CD4-positive, CD25-positive, alpha-beta regulatory T cell (primary cell): ENCODE measurements at regions not wholly inside any gene's neighbourhood (a gene's known extent, or its start where the extent isn't known, plus 50 kb on each side); places are given as distances from the start of the nearest gene placed in this dataset.

Experiments used
- ATAC-seq, 2 donors: fragments of 150-1000 bp; cut with Tn5 transposase; one replicate each; pipeline ENCODE4 v1.10.0; 2021; ENCODE audit warnings: low read depth in 2 of 2, moderate number of reproducible peaks in 2 of 2, moderate library complexity in 1 of 2
- DNase-seq, 3 donors: peaks; one replicate each; pipeline versions ENCODE4 v3.0.0 to v3.0.0-alpha.2; 2012 to 2022; ENCODE audit warnings: mixed read lengths in 1 of 3
- H3K27ac ChIP-seq: one replicate; pipeline ENCODE4 v1.7.0; 2013; ENCODE audit warnings: mild to moderate bottlenecking, low read length; ENCODE audit not compliant: insufficient read depth, poor library complexity, severe bottlenecking
- H3K27me3 ChIP-seq: one replicate; pipeline ENCODE4 v1.7.0; 2013; ENCODE audit warnings: low read length; ENCODE audit not compliant: control insufficient read depth, insufficient read depth
- H3K36me3 ChIP-seq: one replicate; pipeline ENCODE4 v1.7.0; 2013; ENCODE audit warnings: mild to moderate bottlenecking, low read length, moderate library complexity; ENCODE audit not compliant: control insufficient read depth, insufficient read depth
- H3K4me1 ChIP-seq: 2 replicates; pipeline ENCODE4 v1.7.0; 2013; ENCODE audit warnings: mild to moderate bottlenecking, low read length; ENCODE audit not compliant: insufficient read depth, control insufficient read depth, poor library complexity, severe bottlenecking
- H3K4me3 ChIP-seq: one replicate; pipeline ENCODE4 v1.7.0; 2013; ENCODE audit warnings: low read depth, mild to moderate bottlenecking, low read length, moderate library complexity
- H3K9me3 ChIP-seq, 2 experiments: 1 replicate in 1 of 2; 2 replicates in 1 of 2; pipeline ENCODE4 v1.7.0; 2013; ENCODE audit warnings: low read length in 2 of 2, mild to moderate bottlenecking in 1 of 2, moderate library complexity in 1 of 2; ENCODE audit not compliant: control insufficient read depth in 2 of 2
- H3K27ac Mint-ChIP-seq, 3 donors: one replicate each; pipeline ENCODE4 v1.8.0; 2020 to 2022; ENCODE audit warnings: mild to moderate bottlenecking in 3 of 3, mixed read lengths in 3 of 3, moderate library complexity in 2 of 3
- H3K27me3 Mint-ChIP-seq: one replicate; pipeline ENCODE4 v1.8.0; 2022; ENCODE audit warnings: mild to moderate bottlenecking, mixed read lengths
- H3K36me3 Mint-ChIP-seq: one replicate; pipeline ENCODE4 v1.8.0; 2020; ENCODE audit warnings: mixed read lengths
- H3K4me1 Mint-ChIP-seq, 4 donors: one replicate each; pipeline ENCODE4 v1.8.0; 2020 to 2022; ENCODE audit warnings: mixed read lengths in 4 of 4, mild to moderate bottlenecking in 1 of 4
- H3K4me3 Mint-ChIP-seq, 4 donors: one replicate each; pipeline ENCODE4 v1.8.0; 2020 to 2022; ENCODE audit warnings: mild to moderate bottlenecking in 4 of 4, mixed read lengths in 4 of 4, moderate library complexity in 3 of 4
- H3K9me3 Mint-ChIP-seq, 7 donors: one replicate each; pipeline ENCODE4 v1.8.0; 2020 to 2022; ENCODE audit warnings: mixed read lengths in 7 of 7, mild to moderate bottlenecking in 3 of 7, moderate library complexity in 2 of 7

- Mint-ChIP-seq H3K36me3 (no peaks in the 10 kb centered on the region), H3K4me3 (no peak overlapping the region), H3K4me1 (no peaks in the 10 kb centered on the region), H3K9me3 (peaks cover 5 to 21% (median 6%) of the 10 kb centered on the region in 7 donors), H3K27ac (no peak overlapping the region), H3K27me3 (no peaks in the 10 kb centered on the region)
- H3K4me1 ChIP-seq = no peaks in the 10 kb centered on the region
- no peaks in the 10 kb centered on the region for H3K36me3 ChIP-seq
- no peak overlapping the region for H3K4me3 ChIP-seq
- no peaks in the 10 kb centered on the region for H3K27me3 ChIP-seq
- H3K27ac ChIP-seq = no peak overlapping the region
- ATAC-seq (no peak), DNase-seq (no peak)
- no peaks in the 10 kb centered on the region for H3K9me3 ChIP-seq
These were observed 852.9 kb downstream of the SORCS1 start for GRCh38 chr10:106311590-106311989.

- Histone ChIP-seq H3K27ac (no peak overlapping the region), H3K4me1 (no peaks in the 10 kb centered on the region), H3K27me3 (no peaks in the 10 kb centered on the region), H3K36me3 (no peaks in the 10 kb centered on the region), H3K4me3 (no peak overlapping the region), H3K9me3 (no peaks in the 10 kb centered on the region)
- no peak for ATAC-seq
- Mint-ChIP-seq H3K27ac (no peak overlapping the region), H3K36me3 (no peaks in the 10 kb centered on the region), H3K4me3 (no peak overlapping the region), H3K4me1 (no peaks in the 10 kb centered on the region), H3K9me3 (peaks cover 5 to 22% (median 6%) of the 10 kb centered on the region in 7 donors), H3K27me3 (no peaks in the 10 kb centered on the region)
- no peak for DNase-seq
These were observed 853.9 kb downstream of the SORCS1 start for GRCh38 chr10:106310596-106310995.

GRCh38 chr10:106309376-106309775 lies 855.1 kb downstream of the SORCS1 start:
- H3K4me3 ChIP-seq = no peak overlapping the region
- no peak overlapping the region for H3K27ac Mint-ChIP-seq
- no peaks in the 10 kb centered on the region for H3K36me3 ChIP-seq
- no peaks in the 10 kb centered on the region for H3K36me3 Mint-ChIP-seq
- no peaks in the 10 kb centered on the region for H3K4me1 ChIP-seq
- peaks cover 5 to 16% (median 11%) of the 10 kb centered on the region in 7 donors for H3K9me3 Mint-ChIP-seq
- no peaks in the 10 kb centered on the region for H3K4me1 Mint-ChIP-seq
- no peaks in the 10 kb centered on the region for H3K27me3 Mint-ChIP-seq
- no peak for ATAC-seq
- no peak for DNase-seq
- H3K27ac ChIP-seq = no peak overlapping the region
- no peaks in the 10 kb centered on the region for H3K9me3 ChIP-seq
- H3K27me3 ChIP-seq = no peaks in the 10 kb centered on the region
- H3K4me3 Mint-ChIP-seq = no peak overlapping the region

- Histone ChIP-seq H3K4me3 (no peak overlapping the region), H3K36me3 (no peaks in the 10 kb centered on the region), H3K27me3 (no peaks in the 10 kb centered on the region), H3K27ac (no peak overlapping the region), H3K9me3 (no peaks in the 10 kb centered on the region), H3K4me1 (no peaks in the 10 kb centered on the region)
- no peaks in the 10 kb centered on the region for H3K36me3 Mint-ChIP-seq
- H3K4me1 Mint-ChIP-seq = no peaks in the 10 kb centered on the region
- DNase-seq (no peak), ATAC-seq (no peak)
- no peak overlapping the region for H3K4me3 Mint-ChIP-seq
- no peaks in the 10 kb centered on the region for H3K27me3 Mint-ChIP-seq
- peaks cover 3 to 13% (median 12%) of the 10 kb centered on the region in 7 donors for H3K9me3 Mint-ChIP-seq
- H3K27ac Mint-ChIP-seq = no peak overlapping the region
These were observed 856.2 kb downstream of the SORCS1 start for GRCh38 chr10:106308284-106308683.

- peaks cover 0 to 12% (median 11%) of the 10 kb centered on the region in 7 donors for H3K9me3 Mint-ChIP-seq
- no peaks in the 10 kb centered on the region for H3K27me3 ChIP-seq
- no peak for DNase-seq
- no peaks in the 10 kb centered on the region for H3K4me1 ChIP-seq
- no peaks in the 10 kb centered on the region for H3K36me3 Mint-ChIP-seq
- H3K27me3 Mint-ChIP-seq = no peaks in the 10 kb centered on the region
- no peak overlapping the region for H3K4me3 ChIP-seq
- H3K27ac ChIP-seq = no peak overlapping the region
- no peak overlapping the region for H3K4me3 Mint-ChIP-seq
- no peak overlapping the region for H3K27ac Mint-ChIP-seq
- no peaks in the 10 kb centered on the region for H3K9me3 ChIP-seq
- H3K4me1 Mint-ChIP-seq = no peaks in the 10 kb centered on the region
- no peak for ATAC-seq
- no peaks in the 10 kb centered on the region for H3K36me3 ChIP-seq
These were observed 860.5 kb downstream of the SORCS1 start for GRCh38 chr10:106304056-106304455.

GRCh38 chr10:106302961-106303360 lies 861.5 kb downstream of the SORCS1 start:
- Mint-ChIP-seq H3K4me3 (no peak overlapping the region), H3K27me3 (no peaks in the 10 kb centered on the region), H3K9me3 (peaks cover 0 to 12% (median 9%) of the 10 kb centered on the region in 7 donors), H3K4me1 (no peaks in the 10 kb centered on the region), H3K36me3 (no peaks in the 10 kb centered on the region), H3K27ac (no peak overlapping the region)
- Histone ChIP-seq H3K4me1 (no peaks in the 10 kb centered on the region), H3K9me3 (no peaks in the 10 kb centered on the region), H3K4me3 (no peak overlapping the region), H3K27ac (no peak overlapping the region), H3K27me3 (no peaks in the 10 kb centered on the region), H3K36me3 (no peaks in the 10 kb centered on the region)
- no peak for DNase-seq
- ATAC-seq = no peak

GRCh38 chr10:106301146-106301545 lies 863.4 kb downstream of the SORCS1 start:
- Histone ChIP-seq H3K9me3 (peaks cover 0 to 4% of the 10 kb centered on the region in 2 experiments), H3K4me1 (no peaks in the 10 kb centered on the region), H3K4me3 (no peak overlapping the region), H3K27ac (no peak overlapping the region), H3K27me3 (no peaks in the 10 kb centered on the region), H3K36me3 (no peaks in the 10 kb centered on the region)
- no peaks in the 10 kb centered on the region for H3K4me1 Mint-ChIP-seq
- no peaks in the 10 kb centered on the region for H3K36me3 Mint-ChIP-seq
- DNase-seq (no peak), ATAC-seq (no peak)
- H3K27me3 Mint-ChIP-seq = no peaks in the 10 kb centered on the region
- H3K4me3 Mint-ChIP-seq = no peak overlapping the region
- H3K27ac Mint-ChIP-seq = no peak overlapping the region
- peaks cover 0 to 13% (median 8%) of the 10 kb centered on the region in 7 donors for H3K9me3 Mint-ChIP-seq

- H3K9me3 Mint-ChIP-seq = peaks cover 0 to 16% (median 3%) of the 10 kb centered on the region in 7 donors
- H3K27ac ChIP-seq = no peak overlapping the region
- no peak overlapping the region for H3K4me3 ChIP-seq
- peaks cover 0 to 4% of the 10 kb centered on the region in 2 experiments for H3K9me3 ChIP-seq
- H3K27me3 Mint-ChIP-seq = no peaks in the 10 kb centered on the region
- no peak overlapping the region for H3K27ac Mint-ChIP-seq
- no peak for ATAC-seq
- H3K4me1 ChIP-seq = no peaks in the 10 kb centered on the region
- DNase-seq = no peak
- H3K36me3 Mint-ChIP-seq = no peaks in the 10 kb centered on the region
- no peaks in the 10 kb centered on the region for H3K4me1 Mint-ChIP-seq
- no peaks in the 10 kb centered on the region for H3K36me3 ChIP-seq
- H3K27me3 ChIP-seq = no peaks in the 10 kb centered on the region
- H3K4me3 Mint-ChIP-seq = no peak overlapping the region
These were observed 867.6 kb downstream of the SORCS1 start for GRCh38 chr10:106296750-106297392.
